Progenitor cell of endocrine pancreas (in vitro differentiated cells): ENCODE measurements at regions not wholly inside any gene's neighbourhood (a gene's known extent, or its start where the extent isn't known, plus 50 kb on each side); places are given as distances from the start of the nearest gene placed in this dataset.

Experiments
- DNase-seq: peaks from one replicate; pipeline ENCODE4 v3.0.0; 2021; ENCODE audit warnings: low spot score; ENCODE audit not compliant: unreplicated experiment
- H3K27ac Mint-ChIP-seq: 2 replicates; pipeline ENCODE4 v1.8.0; 2021; ENCODE audit warnings: mild to moderate bottlenecking, moderate library complexity, mixed read lengths
- H3K27me3 Mint-ChIP-seq: 2 replicates; pipeline ENCODE4 v1.8.0; 2021; ENCODE audit warnings: mixed read lengths
- H3K36me3 Mint-ChIP-seq: 2 replicates; pipeline ENCODE4 v1.8.0; 2022; ENCODE audit warnings: mixed read lengths; ENCODE audit not compliant: insufficient read depth
- H3K4me1 Mint-ChIP-seq: 2 replicates; pipeline ENCODE4 v1.8.0; 2021; ENCODE audit warnings: low read depth, mixed read lengths
- H3K4me3 Mint-ChIP-seq: 2 replicates; pipeline ENCODE4 v1.8.0; 2021; ENCODE audit warnings: low read depth, mild to moderate bottlenecking, moderate library complexity, mixed read lengths
- H3K9me3 Mint-ChIP-seq: 2 replicates; pipeline ENCODE4 v1.8.0; 2021; ENCODE audit warnings: low read depth, mixed read lengths
- TF ChIP-seq, protein P1 (sequence below): fragments of 200-600 bp; sonication (generic); IDR thresholded peaks from one replicate; pipeline ENCODE4 v1.5.0; 2021; ENCODE audit warnings: antibody characterized with exemption, mild to moderate bottlenecking; ENCODE audit not compliant: unreplicated experiment

DNA sequence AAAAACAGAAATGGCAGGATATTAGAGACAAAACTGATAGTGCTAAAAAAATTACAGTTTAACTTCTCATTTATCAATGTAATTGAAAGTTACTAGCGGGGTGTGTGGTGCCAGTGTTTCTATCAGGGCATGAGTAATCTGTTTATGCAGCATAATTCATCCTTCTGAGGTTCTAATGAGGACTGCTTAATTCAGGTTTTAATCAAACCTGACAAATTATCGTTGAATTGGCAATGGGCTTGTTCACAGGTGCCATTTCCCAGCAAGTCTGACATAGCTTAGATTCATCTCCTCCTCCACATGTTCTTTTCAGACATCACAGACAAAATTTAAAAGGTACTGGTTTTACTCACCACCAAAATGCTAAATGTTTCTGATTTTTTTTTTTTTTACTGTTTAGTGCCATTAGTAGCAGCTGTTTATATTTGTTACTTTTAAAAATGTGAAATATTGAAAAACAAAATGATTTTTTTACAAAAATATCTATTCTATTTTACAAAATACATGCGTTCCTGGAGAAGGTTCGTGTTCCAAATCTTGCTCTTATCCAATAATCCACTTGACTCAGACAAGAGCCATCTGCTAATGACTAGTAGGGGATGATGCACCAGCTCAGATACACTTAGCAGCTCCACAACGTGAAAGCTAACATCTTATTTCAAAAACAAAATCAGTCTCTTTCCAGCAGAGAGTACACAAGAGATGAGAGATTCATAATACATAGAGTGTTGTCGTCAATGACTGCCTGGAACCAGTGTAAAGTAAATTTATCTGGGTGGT, 447.7 kb upstream of the DPPA4 start:
- H3K27ac Mint-ChIP-seq: no peak overlapping the region
- TF ChIP-seq, protein P1, sequence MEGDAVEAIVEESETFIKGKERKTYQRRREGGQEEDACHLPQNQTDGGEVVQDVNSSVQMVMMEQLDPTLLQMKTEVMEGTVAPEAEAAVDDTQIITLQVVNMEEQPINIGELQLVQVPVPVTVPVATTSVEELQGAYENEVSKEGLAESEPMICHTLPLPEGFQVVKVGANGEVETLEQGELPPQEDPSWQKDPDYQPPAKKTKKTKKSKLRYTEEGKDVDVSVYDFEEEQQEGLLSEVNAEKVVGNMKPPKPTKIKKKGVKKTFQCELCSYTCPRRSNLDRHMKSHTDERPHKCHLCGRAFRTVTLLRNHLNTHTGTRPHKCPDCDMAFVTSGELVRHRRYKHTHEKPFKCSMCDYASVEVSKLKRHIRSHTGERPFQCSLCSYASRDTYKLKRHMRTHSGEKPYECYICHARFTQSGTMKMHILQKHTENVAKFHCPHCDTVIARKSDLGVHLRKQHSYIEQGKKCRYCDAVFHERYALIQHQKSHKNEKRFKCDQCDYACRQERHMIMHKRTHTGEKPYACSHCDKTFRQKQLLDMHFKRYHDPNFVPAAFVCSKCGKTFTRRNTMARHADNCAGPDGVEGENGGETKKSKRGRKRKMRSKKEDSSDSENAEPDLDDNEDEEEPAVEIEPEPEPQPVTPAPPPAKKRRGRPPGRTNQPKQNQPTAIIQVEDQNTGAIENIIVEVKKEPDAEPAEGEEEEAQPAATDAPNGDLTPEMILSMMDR: no peak
- no peak overlapping the region for H3K4me3 Mint-ChIP-seq
- H3K36me3 Mint-ChIP-seq: no peaks in the 10 kb centered on the region
- DNase-seq: no peak
- H3K9me3 Mint-ChIP-seq: peaks cover 3% of the 10 kb centered on the region
- peaks cover 1% of the 10 kb centered on the region for H3K4me1 Mint-ChIP-seq
- no peaks in the 10 kb centered on the region for H3K27me3 Mint-ChIP-seq

DNA sequence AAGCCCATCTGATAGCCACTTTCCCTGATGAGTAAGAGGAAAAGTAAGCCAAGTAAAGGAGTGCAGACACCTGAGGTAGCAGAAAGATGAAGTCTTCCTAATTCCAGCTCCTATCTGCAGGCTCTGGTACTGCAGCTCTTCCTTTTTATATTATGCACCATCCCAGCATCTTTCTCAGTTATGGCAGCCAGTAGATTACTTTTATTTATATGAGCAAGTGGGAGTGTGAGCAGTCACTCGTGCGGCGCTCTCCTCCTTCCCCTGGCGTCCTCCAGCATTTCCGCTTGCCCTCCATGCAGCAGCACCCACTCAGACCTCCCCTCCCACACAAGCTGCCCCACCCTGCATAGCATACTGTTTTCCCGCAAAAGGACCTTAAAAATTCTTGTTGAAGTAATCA, 465.9 kb upstream of the DPPA4 start:
- H3K9me3 Mint-ChIP-seq: no peaks in the 10 kb centered on the region

DNA sequence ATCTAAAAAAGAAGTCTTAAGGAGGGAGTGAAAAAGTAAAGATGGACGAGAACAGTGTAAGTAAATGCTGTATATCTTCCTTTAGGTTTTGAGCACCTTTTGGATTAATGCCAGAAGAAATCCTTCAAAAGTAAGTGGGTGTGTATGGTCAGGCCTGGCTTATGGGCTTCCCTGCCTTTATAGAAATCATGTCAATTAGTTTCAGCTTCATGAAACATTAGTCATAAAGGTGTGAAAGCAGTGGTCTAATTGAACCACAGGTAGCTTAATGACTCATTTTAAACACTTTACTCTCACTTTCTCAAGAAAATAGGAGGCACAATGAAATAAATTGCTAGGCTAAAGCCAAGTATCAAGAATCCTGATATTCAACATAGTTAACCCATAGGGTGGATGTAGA, 467.4 kb upstream of the DPPA4 start:
- Mint-ChIP-seq H3K36me3 (no peaks in the 10 kb centered on the region), H3K27ac (no peak overlapping the region), H3K4me1 (no peaks in the 10 kb centered on the region), H3K27me3 (no peaks in the 10 kb centered on the region), H3K4me3 (no peak overlapping the region), H3K9me3 (no peaks in the 10 kb centered on the region)
- DNase-seq: no peak
- TF ChIP-seq, protein P1: no peak

More for the DNA sequence above, 465.9 kb upstream of the DPPA4 start:
- Mint-ChIP-seq H3K36me3 (no peaks in the 10 kb centered on the region), H3K27ac (no peak overlapping the region), H3K4me3 (no peak overlapping the region), H3K4me1 (no peaks in the 10 kb centered on the region), H3K27me3 (no peaks in the 10 kb centered on the region)
- TF ChIP-seq, protein P1: peak; percentile 40
- no peak for DNase-seq

DNA sequence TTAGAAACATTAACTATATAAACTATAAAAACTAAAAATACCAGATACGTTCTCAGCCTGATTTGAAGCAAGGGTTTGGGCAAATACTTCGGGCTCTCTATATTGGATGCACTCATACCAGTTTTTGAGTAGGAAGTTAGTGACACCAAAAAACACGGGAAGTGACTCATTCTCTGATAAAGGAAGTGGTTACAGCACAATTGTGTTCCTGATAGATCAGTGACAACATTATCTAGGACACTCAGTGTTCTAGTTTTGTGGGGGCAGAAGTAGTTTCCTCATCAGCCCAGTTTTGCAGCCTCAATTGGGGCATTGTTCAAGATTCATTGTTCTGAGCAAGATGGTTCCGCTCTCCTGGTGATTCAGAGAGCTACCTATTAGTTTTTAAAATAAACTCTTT, 469.6 kb upstream of the DPPA4 start:
- no peaks in the 10 kb centered on the region for H3K9me3 Mint-ChIP-seq
- no peak for DNase-seq
- no peak overlapping the region for H3K4me3 Mint-ChIP-seq
- no peaks in the 10 kb centered on the region for H3K27me3 Mint-ChIP-seq
- H3K27ac Mint-ChIP-seq: no peak overlapping the region
- no peaks in the 10 kb centered on the region for H3K4me1 Mint-ChIP-seq
- TF ChIP-seq, protein P1: no peak
- no peaks in the 10 kb centered on the region for H3K36me3 Mint-ChIP-seq

DNA sequence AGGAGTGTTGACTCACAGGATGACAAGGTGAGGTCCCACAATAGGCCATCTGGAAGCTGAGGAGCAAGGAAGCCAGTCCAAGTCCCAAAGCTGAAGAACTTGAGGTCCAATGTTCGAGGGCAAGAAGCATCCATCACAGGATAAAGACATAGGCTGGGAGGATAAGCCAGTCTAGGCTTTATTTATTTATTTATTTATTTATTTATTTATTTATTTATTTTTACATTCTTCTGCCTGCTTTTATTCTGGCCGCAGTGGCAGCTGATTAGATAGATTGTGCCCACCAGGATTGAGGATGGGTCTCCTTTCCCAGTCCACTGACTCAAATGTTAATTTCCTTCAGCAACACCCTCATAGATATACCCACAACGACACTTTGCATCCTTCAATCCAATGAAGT, 472.2 kb upstream of the DPPA4 start:
- no peaks in the 10 kb centered on the region for H3K27me3 Mint-ChIP-seq
- DNase-seq: no peak
- no peaks in the 10 kb centered on the region for H3K4me1 Mint-ChIP-seq
- H3K4me3 Mint-ChIP-seq: no peak overlapping the region
- H3K27ac Mint-ChIP-seq: no peak overlapping the region
- no peaks in the 10 kb centered on the region for H3K36me3 Mint-ChIP-seq
- no peaks in the 10 kb centered on the region for H3K9me3 Mint-ChIP-seq
- TF ChIP-seq, protein P1: no peak
